ENCODE measurements at regions not wholly inside any gene's neighbourhood (a gene's known extent, or its start where the extent isn't known, plus 50 kb on each side); places are given as distances from the start of the nearest gene placed in this dataset.

DNA sequence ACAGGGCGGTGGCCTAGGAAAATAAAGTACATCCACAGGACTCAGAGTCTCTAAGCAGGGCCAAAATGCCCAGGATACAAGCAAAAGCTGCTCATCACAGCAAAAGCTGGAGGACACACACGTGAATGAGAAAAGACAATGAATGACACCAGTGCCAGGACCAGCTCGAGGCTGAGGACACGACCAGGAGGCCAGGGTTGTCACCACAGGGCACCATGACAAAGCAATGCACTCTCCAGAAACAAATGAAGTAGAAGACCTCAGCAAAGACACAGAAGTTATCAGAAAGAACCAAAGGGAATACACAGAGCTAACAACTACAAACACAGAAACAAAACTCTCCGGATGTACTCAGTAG, 92.1 kb downstream of the FOXL3 start:
- TF ChIP-seq CTCF (conservative IDR thresholded peaks at IDR 0.05) = no peak
- Mint-ChIP-seq H3K4me3 (no peak overlapping the region), H3K36me3 (ENCODE audit: low read depth) (no peaks in the 10 kb centered on the region), H3K27me3 (ENCODE audit: insufficient read depth) (peaks cover 18% of the 10 kb centered on the region), H3K4me1 (peaks cover 3% of the 10 kb centered on the region), H3K27ac (no peak overlapping the region), H3K9me3 (peaks cover 19% of the 10 kb centered on the region)
- H3K27ac ChIP-seq (ENCODE audit: low read depth, low read length) = no peak overlapping the region
- no peak for DNase-seq
- no peaks in the 10 kb centered on the region for H3K36me3 ChIP-seq (ENCODE audit: control insufficient read depth, insufficient read depth, low read length)
- WGBS, 2 experiments (ENCODE audit: insufficient coverage in 1 of 2, insufficient read length in 1 of 2) = 77 to 83% methylated on average over 4 to 5 of the region's 5 CpGs
- no peak overlapping the region for H3K4me3 ChIP-seq (ENCODE audit: low read length)
- no peaks in the 10 kb centered on the region for H3K27me3 ChIP-seq (ENCODE audit: control insufficient read depth, insufficient read depth, low read length, poor library complexity, severe bottlenecking)
- H3K9me3 ChIP-seq (ENCODE audit: control insufficient read depth, low read length) = peaks cover 13% of the 10 kb centered on the region
- H3K9ac ChIP-seq (ENCODE audit: extremely low read depth, low read length, poor library complexity, severe bottlenecking) = no peak overlapping the region
- H3K4me1 ChIP-seq (ENCODE audit: control insufficient read depth, insufficient read depth, low read length) = no peaks in the 10 kb centered on the region

DNA sequence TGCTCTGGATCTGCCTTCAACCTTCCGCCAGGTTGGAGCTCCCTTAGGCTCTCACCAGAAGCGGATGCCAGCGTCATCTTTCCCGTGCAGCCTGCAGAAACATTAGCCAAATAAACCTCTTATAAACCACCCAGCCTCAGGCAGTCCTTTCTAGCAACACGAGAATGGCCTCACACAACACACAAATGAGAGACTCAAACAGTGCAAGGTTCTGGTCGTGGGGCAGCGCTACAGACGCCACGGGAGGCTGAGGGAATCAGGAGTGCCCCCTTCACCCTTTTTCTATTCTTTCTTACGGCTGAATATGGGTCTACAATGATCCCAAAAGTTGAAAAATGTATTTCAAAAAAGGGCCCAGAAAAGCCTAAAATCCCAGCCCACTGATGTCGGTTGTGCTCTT, 96.4 kb downstream of the FOXL3 start:
- Histone ChIP-seq H3K9me3 (ENCODE audit: control insufficient read depth, low read length) (peaks cover 13% of the 10 kb centered on the region), H3K36me3 (ENCODE audit: control insufficient read depth, insufficient read depth, low read length) (no peaks in the 10 kb centered on the region), H3K4me3 (ENCODE audit: low read length) (no peak overlapping the region), H3K4me1 (ENCODE audit: control insufficient read depth, insufficient read depth, low read length) (no peaks in the 10 kb centered on the region), H3K27me3 (ENCODE audit: control insufficient read depth, insufficient read depth, low read length, poor library complexity, severe bottlenecking) (no peaks in the 10 kb centered on the region), H3K9ac (ENCODE audit: extremely low read depth, low read length, poor library complexity, severe bottlenecking) (no peak overlapping the region), H3K27ac (ENCODE audit: low read depth, low read length) (no peak overlapping the region)
- TF ChIP-seq CTCF (conservative IDR thresholded peaks at IDR 0.05) = no peak
- Mint-ChIP-seq H3K4me1 (no peaks in the 10 kb centered on the region), H3K4me3 (no peak overlapping the region), H3K27ac (no peak overlapping the region), H3K9me3 (peaks cover 21% of the 10 kb centered on the region), H3K27me3 (ENCODE audit: insufficient read depth) (peaks cover 15% of the 10 kb centered on the region), H3K36me3 (ENCODE audit: low read depth) (no peaks in the 10 kb centered on the region)
- WGBS, 2 experiments (ENCODE audit: insufficient coverage in 1 of 2, insufficient read length in 1 of 2) = 93 to 94% methylated on average over 11 of the region's 11 CpGs
- DNase-seq = peak; percentile 15

DNA sequence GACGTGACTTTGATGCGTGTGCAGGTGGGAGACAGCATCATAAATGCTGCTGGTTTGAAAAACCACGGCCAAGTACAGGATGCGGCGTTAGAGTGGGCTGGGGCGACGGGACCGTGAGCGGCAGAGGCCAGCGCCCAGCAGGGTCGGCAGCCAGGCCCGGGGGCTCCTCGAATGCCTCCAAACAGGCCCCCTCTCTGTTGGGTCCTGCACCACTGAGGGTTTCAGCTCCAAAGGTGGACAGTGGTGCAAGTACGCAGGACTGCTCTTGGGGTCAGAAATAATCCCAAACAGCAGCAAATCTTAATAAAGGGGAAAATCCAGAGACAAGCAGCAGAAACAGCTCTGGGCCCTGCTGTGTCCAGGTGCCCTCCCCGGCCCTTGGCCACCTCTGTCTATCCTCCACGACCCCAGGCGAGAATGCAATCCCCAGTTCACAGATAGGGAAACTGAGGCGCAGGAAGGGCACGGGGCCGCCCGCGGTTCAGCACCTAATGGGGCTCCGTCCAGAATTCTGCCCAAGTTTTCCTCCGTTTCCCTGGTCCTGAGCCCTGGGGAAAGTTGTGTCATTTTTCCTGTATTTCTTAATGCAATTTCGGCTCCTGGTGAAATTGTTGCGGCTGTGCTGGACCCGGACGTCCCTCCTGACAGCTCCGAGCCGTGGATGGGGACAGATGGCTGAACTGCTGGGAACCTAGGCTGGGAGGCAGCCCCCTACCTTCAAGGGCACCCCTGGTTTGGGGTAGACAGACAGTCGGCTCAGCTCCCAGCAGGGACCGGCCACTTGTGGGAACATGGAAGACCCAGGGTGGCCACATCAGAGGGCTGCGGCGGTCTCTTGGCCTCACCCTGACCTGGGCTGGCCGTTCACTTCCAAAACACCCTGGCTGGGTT, 97.4 kb downstream of the FOXL3 start:
- Histone ChIP-seq H3K36me3 (ENCODE audit: control insufficient read depth, insufficient read depth, low read length) (no peaks in the 10 kb centered on the region), H3K27me3 (ENCODE audit: control insufficient read depth, insufficient read depth, low read length, poor library complexity, severe bottlenecking) (no peaks in the 10 kb centered on the region), H3K27ac (ENCODE audit: low read depth, low read length) (no peak overlapping the region), H3K4me3 (ENCODE audit: low read length) (no peak overlapping the region), H3K9ac (ENCODE audit: extremely low read depth, low read length, poor library complexity, severe bottlenecking) (no peak overlapping the region), H3K4me1 (ENCODE audit: control insufficient read depth, insufficient read depth, low read length) (no peaks in the 10 kb centered on the region), H3K9me3 (ENCODE audit: control insufficient read depth, low read length) (peaks cover 13% of the 10 kb centered on the region)
- Mint-ChIP-seq H3K27ac (no peak overlapping the region), H3K4me1 (no peaks in the 10 kb centered on the region), H3K9me3 (peaks cover 25% of the 10 kb centered on the region), H3K4me3 (no peak overlapping the region), H3K36me3 (ENCODE audit: low read depth) (no peaks in the 10 kb centered on the region), H3K27me3 (ENCODE audit: insufficient read depth) (peaks cover 15% of the 10 kb centered on the region)
- no peak for TF ChIP-seq CTCF (conservative IDR thresholded peaks at IDR 0.05)
- WGBS, 2 experiments (ENCODE audit: insufficient coverage in 1 of 2, insufficient read length in 1 of 2) = 93% methylated on average over 32 to 35 of the region's 35 CpGs
- DNase-seq = peak; percentile 17

Measured in endodermal cell (in vitro differentiated cells).